ENCODE measurements at regions not wholly inside any gene's neighbourhood (a gene's known extent, or its start where the extent isn't known, plus 50 kb on each side); places are given as distances from the start of the nearest gene placed in this dataset.
"Not testable (repeated sequence)": the region's sequence is repeated elsewhere in the genome, so short reads cannot be mapped to it uniquely, and the experiment has no call there.

- no peaks in the 10 kb centered on the region for H3K36me3 ChIP-seq (ENCODE audit: control insufficient read depth, insufficient read depth, low read length)
- no peak overlapping the region for H3K4me3 ChIP-seq (ENCODE audit: low read depth, low read length)
- H3K9ac ChIP-seq (ENCODE audit: low read depth, low read length), result no peak overlapping the region
- no peaks in the 10 kb centered on the region for H3K9me3 ChIP-seq (ENCODE audit: control insufficient read depth, insufficient read depth, low read length)
- H3K4me1 ChIP-seq (ENCODE audit: control insufficient read depth, insufficient read depth, low read length), result no peaks in the 10 kb centered on the region
- no peaks in the 10 kb centered on the region for H3K27me3 ChIP-seq (ENCODE audit: control insufficient read depth, insufficient read depth, low read length)
- H3K27ac ChIP-seq (ENCODE audit: low read depth, low read length), result no peak overlapping the region
These were observed 729.1 kb upstream of the MGAT4C start for GRCh38 chr12:86985298-86985697.

GRCh38 chr12:86970595-86970994 lies 714.4 kb upstream of the MGAT4C start:
- H3K27me3 ChIP-seq (ENCODE audit: control insufficient read depth, insufficient read depth, low read length); H3K36me3 ChIP-seq (ENCODE audit: control insufficient read depth, insufficient read depth, low read length); H3K9ac ChIP-seq (ENCODE audit: low read depth, low read length); H3K4me3 ChIP-seq (ENCODE audit: low read depth, low read length); H3K27ac ChIP-seq (ENCODE audit: low read depth, low read length); H3K4me1 ChIP-seq (ENCODE audit: control insufficient read depth, insufficient read depth, low read length): not testable (repeated sequence)
- H3K9me3 ChIP-seq (ENCODE audit: control insufficient read depth, insufficient read depth, low read length), result peaks cover 18% of the 10 kb centered on the region; the same call in 1 of the 2 replicates

- Histone ChIP-seq H3K4me1 (ENCODE audit: control insufficient read depth, insufficient read depth, low read length) (no peaks in the 10 kb centered on the region), H3K9ac (ENCODE audit: low read depth, low read length) (no peak overlapping the region), H3K9me3 (ENCODE audit: control insufficient read depth, insufficient read depth, low read length) (no peaks in the 10 kb centered on the region), H3K27me3 (ENCODE audit: control insufficient read depth, insufficient read depth, low read length) (no peaks in the 10 kb centered on the region), H3K27ac (ENCODE audit: low read depth, low read length) (no peak overlapping the region), H3K36me3 (ENCODE audit: control insufficient read depth, insufficient read depth, low read length) (no peaks in the 10 kb centered on the region), H3K4me3 (ENCODE audit: low read depth, low read length) (no peak overlapping the region)
These were observed 703.7 kb upstream of the MGAT4C start for GRCh38 chr12:86959766-86960458.

- no peak overlapping the region for H3K27ac ChIP-seq (ENCODE audit: low read depth, low read length)
- H3K27me3 ChIP-seq (ENCODE audit: control insufficient read depth, insufficient read depth, low read length), result no peaks in the 10 kb centered on the region
- no peak overlapping the region for H3K9ac ChIP-seq (ENCODE audit: low read depth, low read length)
- H3K4me1 ChIP-seq (ENCODE audit: control insufficient read depth, insufficient read depth, low read length), result peaks cover 21% of the 10 kb centered on the region
- no peak overlapping the region for H3K4me3 ChIP-seq (ENCODE audit: low read depth, low read length)
- H3K9me3 ChIP-seq (ENCODE audit: control insufficient read depth, insufficient read depth, low read length), result no peaks in the 10 kb centered on the region
- no peaks in the 10 kb centered on the region for H3K36me3 ChIP-seq (ENCODE audit: control insufficient read depth, insufficient read depth, low read length)
These were observed 694.3 kb upstream of the MGAT4C start for GRCh38 chr12:86950444-86950843.

GRCh38 chr12:86950043-86950442 lies 693.9 kb upstream of the MGAT4C start:
- no peak overlapping the region for H3K27ac ChIP-seq (ENCODE audit: low read depth, low read length)
- H3K4me3 ChIP-seq (ENCODE audit: low read depth, low read length), result no peak overlapping the region
- H3K27me3 ChIP-seq (ENCODE audit: control insufficient read depth, insufficient read depth, low read length), result no peaks in the 10 kb centered on the region
- peaks cover 25% of the 10 kb centered on the region for H3K4me1 ChIP-seq (ENCODE audit: control insufficient read depth, insufficient read depth, low read length)
- no peaks in the 10 kb centered on the region for H3K36me3 ChIP-seq (ENCODE audit: control insufficient read depth, insufficient read depth, low read length)
- no peaks in the 10 kb centered on the region for H3K9me3 ChIP-seq (ENCODE audit: control insufficient read depth, insufficient read depth, low read length)
- no peak overlapping the region for H3K9ac ChIP-seq (ENCODE audit: low read depth, low read length)

GRCh38 chr12:86948851-86949250 lies 692.7 kb upstream of the MGAT4C start:
- Histone ChIP-seq H3K27ac (ENCODE audit: low read depth, low read length) (no peak overlapping the region), H3K4me1 (ENCODE audit: control insufficient read depth, insufficient read depth, low read length) (peaks cover 32% of the 10 kb centered on the region), H3K27me3 (ENCODE audit: control insufficient read depth, insufficient read depth, low read length) (no peaks in the 10 kb centered on the region), H3K4me3 (ENCODE audit: low read depth, low read length) (no peak overlapping the region), H3K36me3 (ENCODE audit: control insufficient read depth, insufficient read depth, low read length) (no peaks in the 10 kb centered on the region), H3K9me3 (ENCODE audit: control insufficient read depth, insufficient read depth, low read length) (no peaks in the 10 kb centered on the region), H3K9ac (ENCODE audit: low read depth, low read length) (no peak overlapping the region)

GRCh38 chr12:86945685-86946196 lies 689.5 kb upstream of the MGAT4C start:
- H3K27ac ChIP-seq (ENCODE audit: low read depth, low read length), result peak overlapping the region; percentile 79
- no peaks in the 10 kb centered on the region for H3K27me3 ChIP-seq (ENCODE audit: control insufficient read depth, insufficient read depth, low read length)
- peaks cover 35% of the 10 kb centered on the region for H3K4me1 ChIP-seq (ENCODE audit: control insufficient read depth, insufficient read depth, low read length)
- no peak overlapping the region for H3K9ac ChIP-seq (ENCODE audit: low read depth, low read length)
- H3K9me3 ChIP-seq (ENCODE audit: control insufficient read depth, insufficient read depth, low read length), result no peaks in the 10 kb centered on the region
- H3K4me3 ChIP-seq (ENCODE audit: low read depth, low read length), result peak overlapping the region; percentile 27; the same call in 1 of the 2 replicates
- H3K36me3 ChIP-seq (ENCODE audit: control insufficient read depth, insufficient read depth, low read length), result no peaks in the 10 kb centered on the region

GRCh38 chr12:86944197-86944819 lies 688.1 kb upstream of the MGAT4C start:
- Histone ChIP-seq H3K4me1 (ENCODE audit: control insufficient read depth, insufficient read depth, low read length) (peaks cover 30% of the 10 kb centered on the region), H3K27ac (ENCODE audit: low read depth, low read length) (peak overlapping the region; percentile 18)
- not testable (repeated sequence) for H3K36me3 ChIP-seq (ENCODE audit: control insufficient read depth, insufficient read depth, low read length); H3K9me3 ChIP-seq (ENCODE audit: control insufficient read depth, insufficient read depth, low read length); H3K27me3 ChIP-seq (ENCODE audit: control insufficient read depth, insufficient read depth, low read length); H3K4me3 ChIP-seq (ENCODE audit: low read depth, low read length); H3K9ac ChIP-seq (ENCODE audit: low read depth, low read length)

GRCh38 chr12:86931714-86932113 lies 675.5 kb upstream of the MGAT4C start:
- no peaks in the 10 kb centered on the region for H3K27me3 ChIP-seq (ENCODE audit: control insufficient read depth, insufficient read depth, low read length)

GRCh38 chr12:86929962-86930361 lies 673.8 kb upstream of the MGAT4C start:
- H3K4me1 ChIP-seq (ENCODE audit: control insufficient read depth, insufficient read depth, low read length), result peaks cover 5% of the 10 kb centered on the region; the same call in 1 of the 2 replicates
- H3K27me3 ChIP-seq (ENCODE audit: control insufficient read depth, insufficient read depth, low read length), result no peaks in the 10 kb centered on the region
- no peak overlapping the region for H3K4me3 ChIP-seq (ENCODE audit: low read depth, low read length)
- no peak overlapping the region for H3K27ac ChIP-seq (ENCODE audit: low read depth, low read length)
- H3K9ac ChIP-seq (ENCODE audit: low read depth, low read length), result no peak overlapping the region
- H3K36me3 ChIP-seq (ENCODE audit: control insufficient read depth, insufficient read depth, low read length), result no peaks in the 10 kb centered on the region
- H3K9me3 ChIP-seq (ENCODE audit: control insufficient read depth, insufficient read depth, low read length), result no peaks in the 10 kb centered on the region

More at GRCh38 chr12:86931714-86932113, 675.5 kb upstream of the MGAT4C start:
- H3K4me3 ChIP-seq (ENCODE audit: low read depth, low read length), result no peak overlapping the region
- H3K36me3 ChIP-seq (ENCODE audit: control insufficient read depth, insufficient read depth, low read length), result no peaks in the 10 kb centered on the region
- H3K27ac ChIP-seq (ENCODE audit: low read depth, low read length), result no peak overlapping the region
- no peaks in the 10 kb centered on the region for H3K9me3 ChIP-seq (ENCODE audit: control insufficient read depth, insufficient read depth, low read length)
- 0 out of 2 replicates have a peak, but pooled peaks cover 5% of the 10 kb centered on the region for H3K4me1 ChIP-seq (ENCODE audit: control insufficient read depth, insufficient read depth, low read length)
- H3K9ac ChIP-seq (ENCODE audit: low read depth, low read length), result no peak overlapping the region

- H3K36me3 ChIP-seq (ENCODE audit: control insufficient read depth, insufficient read depth, low read length), result no peaks in the 10 kb centered on the region
- no peak overlapping the region for H3K9ac ChIP-seq (ENCODE audit: low read depth, low read length)
- H3K27ac ChIP-seq (ENCODE audit: low read depth, low read length), result no peak overlapping the region
- peaks cover 8% of the 10 kb centered on the region for H3K9me3 ChIP-seq (ENCODE audit: control insufficient read depth, insufficient read depth, low read length)
- 0 out of 2 replicates have a peak, but pooled peaks cover 4% of the 10 kb centered on the region for H3K4me1 ChIP-seq (ENCODE audit: control insufficient read depth, insufficient read depth, low read length)
- H3K27me3 ChIP-seq (ENCODE audit: control insufficient read depth, insufficient read depth, low read length), result no peaks in the 10 kb centered on the region
- H3K4me3 ChIP-seq (ENCODE audit: low read depth, low read length), result no peak overlapping the region
These were observed 660.9 kb upstream of the MGAT4C start for GRCh38 chr12:86917121-86917520.
